ENCODE measurements at regions not wholly inside any gene's neighbourhood (a gene's known extent, or its start where the extent isn't known, plus 50 kb on each side); places are given as distances from the start of the nearest gene placed in this dataset. TPM values are rescaled to one million over a fixed set of nuclear protein-coding genes. Genes with fewer than 3 reads are reported as not detected.

Small RNA genes lying in the stretch of these regions (small RNA-seq; reads per million reads assigned to genes)
- gene AC008571.1, result not detected
